H1 (cell line): ENCODE measurements at regions not wholly inside any gene's neighbourhood (a gene's known extent, or its start where the extent isn't known, plus 50 kb on each side); places are given as distances from the start of the nearest gene placed in this dataset.
"Not testable (repeated sequence)": the region's sequence is repeated elsewhere in the genome, so short reads cannot be mapped to it uniquely, and the experiment has no call there.

Source experiments
- CTCF ChIA-PET: fragments of 300-600 bp; sonication (Branson Sonifier 250); formaldehyde crosslinking; loops from one replicate; lab custom pipeline; 2021; ENCODE audit not compliant: partially characterized antibody; lab: Charles Lee
- POLR2A ChIA-PET: fragments of 300-600 bp; sonication (Branson Sonifier 250); formaldehyde crosslinking; loops from one replicate; lab custom pipeline; 2021; ENCODE audit warnings: inconsistent platforms; ENCODE audit not compliant: partially characterized antibody; lab: Charles Lee
- DNase-seq, 2 experiments: peaks; one replicate each; pipeline versions ENCODE4 v3.0.0 to v3.0.0-alpha.2; 2010 to 2022; ENCODE audit warnings: low spot score in 2 of 2, low read depth in 1 of 2, mixed read lengths in 1 of 2
- FAIRE-seq: peaks from 2 replicates; lab custom pipeline; 2011; peaks lifted over from hg19 to GRCh38; lab: Jason Lieb, UNC
- H2AFZ ChIP-seq: 2 replicates; pipeline ENCODE4 v1.8.1; 2012; ENCODE audit warnings: low read length, inconsistent platforms
- H2AK5ac ChIP-seq: 2 replicates; pipeline ENCODE4 v1.6.1; 2013; ENCODE audit warnings: low read depth, low read length
- H2BK120ac ChIP-seq: replicated peaks from 2 replicates; pipeline ENCODE3; 2013; ENCODE audit warnings: low read depth, low read length, inconsistent platforms
- H2BK12ac ChIP-seq: 2 replicates; pipeline ENCODE4 v1.6.1; 2013; ENCODE audit warnings: low read depth, low read length
- H2BK15ac ChIP-seq: 2 replicates; pipeline ENCODE4 v1.6.1; 2013; ENCODE audit warnings: low read length
- H2BK20ac ChIP-seq: 2 replicates; pipeline ENCODE4 v1.6.1; 2013; ENCODE audit warnings: low read length
- H2BK5ac ChIP-seq: 2 replicates; pipeline ENCODE4 v1.6.1; 2013; ENCODE audit warnings: low read depth, low read length
- H3K14ac ChIP-seq: 2 replicates; pipeline ENCODE4 v1.6.1; 2013; ENCODE audit warnings: inconsistent platforms; ENCODE audit not compliant: insufficient read length
- H3K18ac ChIP-seq: 2 replicates; pipeline ENCODE4 v1.6.1; 2013; ENCODE audit warnings: low read length; ENCODE audit errors: extremely low read depth
- H3K23ac ChIP-seq: 2 replicates; pipeline ENCODE4 v1.6.1; 2013; ENCODE audit warnings: inconsistent platforms; ENCODE audit not compliant: insufficient read length
- H3K23me2 ChIP-seq: 2 replicates; pipeline ENCODE4 v1.6.1; 2013; ENCODE audit warnings: low read depth, low read length
- H3K27ac ChIP-seq: 2 replicates; pipeline ENCODE4 v1.6.1; 2011; ENCODE audit warnings: low read depth, low read length, inconsistent platforms
- H3K27me3 ChIP-seq, 4 experiments: replicated peaks in 1 of 4; 1 replicate in 1 of 4; 2 replicates in 3 of 4; pipeline versions ENCODE4 v1.6.1 to v1.8.1; 2011 to 2013; ENCODE audit warnings: low read length in 3 of 4, mild to moderate bottlenecking in 3 of 4, inconsistent platforms in 2 of 4, mixed read lengths in 2 of 4, moderate library complexity in 1 of 4; ENCODE audit not compliant: control insufficient read depth in 3 of 4, insufficient read depth in 3 of 4; ENCODE audit errors: extremely low read depth in 1 of 4
- H3K36me3 ChIP-seq, 4 experiments: 2 replicates each; pipeline versions ENCODE4 v1.6.1 to v1.8.1; 2011 to 2013; ENCODE audit warnings: mild to moderate bottlenecking in 4 of 4, low read length in 3 of 4, moderate library complexity in 2 of 4, control low read depth in 1 of 4, inconsistent platforms in 1 of 4; ENCODE audit not compliant: insufficient read depth in 4 of 4, control insufficient read depth in 2 of 4
- H3K4ac ChIP-seq: replicated peaks from 2 replicates; pipeline ENCODE3; 2013; ENCODE audit warnings: low read length, low read depth, mixed read lengths, inconsistent platforms; ENCODE audit not compliant: insufficient read length
- H3K4me1 ChIP-seq, 4 experiments: replicated peaks in 1 of 4; 1 replicate in 1 of 4; 2 replicates in 3 of 4; pipeline versions ENCODE4 v1.6.1 to v1.8.1; 2011 to 2013; ENCODE audit warnings: low read length in 3 of 4, inconsistent platforms in 2 of 4, mixed read lengths in 1 of 4; ENCODE audit not compliant: insufficient read depth in 4 of 4, control insufficient read depth in 3 of 4
- H3K4me2 ChIP-seq, 2 experiments: 2 replicates each; pipeline versions ENCODE4 v1.6.1 to v1.8.1; 2011 to 2013; ENCODE audit warnings: low read depth in 2 of 2, low read length in 2 of 2, control low read depth in 1 of 2, inconsistent platforms in 1 of 2, mild to moderate bottlenecking in 1 of 2; ENCODE audit not compliant: insufficient read depth in 1 of 2
- H3K4me3 ChIP-seq, 4 experiments: fragments of 200-600, 300-600 bp in 1 of 4; sonication (generic), shearing (Covaris generic), sonication (Bioruptor Twin) in 1 of 4; 2 replicates each; pipeline versions ENCODE4 v1.5.1 to v1.8.1; 2011 to 2016; ENCODE audit warnings: low read length in 4 of 4, low read depth in 3 of 4, control low read depth in 2 of 4, inconsistent platforms in 2 of 4, mild to moderate bottlenecking in 2 of 4, mixed read lengths in 1 of 4, moderate library complexity in 1 of 4; ENCODE audit not compliant: insufficient read depth in 2 of 4; ENCODE audit errors: extremely low read depth in 1 of 4
- H3K56ac ChIP-seq: replicated peaks from 2 replicates; pipeline ENCODE3; 2013; ENCODE audit warnings: low read depth, mild to moderate bottlenecking, mixed read lengths, low read length, inconsistent platforms; ENCODE audit not compliant: insufficient read length
- H3K79me1 ChIP-seq: 2 replicates; pipeline ENCODE4 v1.6.1; 2013; ENCODE audit warnings: low read depth, low read length, control low read depth
- H3K79me2 ChIP-seq, 2 experiments: 2 replicates each; pipeline versions ENCODE4 v1.6.1 to v1.8.1; 2012 to 2013; ENCODE audit warnings: low read length in 2 of 2, mild to moderate bottlenecking in 2 of 2, inconsistent platforms in 1 of 2; ENCODE audit not compliant: insufficient read depth in 2 of 2, control insufficient read depth in 1 of 2
- H3K9ac ChIP-seq, 4 experiments: replicated peaks in 1 of 4; 1 replicate in 1 of 4; 2 replicates in 3 of 4; pipeline versions ENCODE4 v1.6.1 to v1.8.1; 2011 to 2013; ENCODE audit warnings: low read depth in 3 of 4, low read length in 3 of 4, control low read depth in 2 of 4, mild to moderate bottlenecking in 2 of 4, moderate library complexity in 2 of 4, inconsistent platforms in 1 of 4; ENCODE audit errors: extremely low read depth in 1 of 4
- H3K9me3 ChIP-seq, 2 experiments: 2 replicates each; pipeline versions ENCODE4 v1.6.1 to v1.8.1; 2012 to 2013; ENCODE audit warnings: mild to moderate bottlenecking in 2 of 2, moderate library complexity in 2 of 2, control low read depth in 1 of 2, inconsistent platforms in 1 of 2, low read depth in 1 of 2, low read length in 1 of 2, mixed read lengths in 1 of 2; ENCODE audit not compliant: insufficient read depth in 2 of 2
- H4K20me1 ChIP-seq, 2 experiments: replicated peaks in 1 of 2; 2 replicates each; pipeline versions ENCODE3 to v1.8.1; 2011 to 2013; ENCODE audit warnings: inconsistent platforms in 2 of 2, low read length in 2 of 2, mild to moderate bottlenecking in 1 of 2; ENCODE audit not compliant: insufficient read depth in 2 of 2, control insufficient read depth in 1 of 2
- H4K5ac ChIP-seq: 2 replicates; pipeline ENCODE4 v1.6.1; 2013; ENCODE audit warnings: low read length, low read depth, mixed read lengths, inconsistent platforms; ENCODE audit not compliant: insufficient read length
- H4K8ac ChIP-seq: 2 replicates; pipeline ENCODE4 v1.8.0; 2013; ENCODE audit warnings: mild to moderate bottlenecking, moderate library complexity, low read length, inconsistent platforms; ENCODE audit not compliant: insufficient read depth; ENCODE audit errors: extremely low read depth
- H4K91ac ChIP-seq: replicated peaks from 2 replicates; pipeline ENCODE3; 2013; ENCODE audit warnings: low read length, mixed read lengths, inconsistent platforms; ENCODE audit not compliant: insufficient read length
- WGBS, 2 experiments: shearing (Covaris generic) in 1 of 2; methylation state at CpG; one replicate each; pipeline versions ENCODE4 v1.1.6 to v1.1.7; 2013 to 2015; ENCODE audit warnings: low lambda C conversion rate in 2 of 2, mixed read lengths in 2 of 2, inconsistent platforms in 1 of 2, low coverage in 1 of 2, missing lambda C conversion rate in 1 of 2; ENCODE audit not compliant: insufficient replicate concordance in 2 of 2, insufficient coverage in 1 of 2, insufficient read length in 1 of 2; ENCODE audit errors: extremely low coverage in 1 of 2, missing lambda C conversion rate in 1 of 2; 5-methylcytosine and 5-hydroxymethylcytosine counted together

GRCh38 chr2:89950807-89951206 is 1259.3 kb downstream of the RPIA start:
- H3K79me2 ChIP-seq, DNase-seq, H3K27me3 ChIP-seq, H2BK5ac ChIP-seq, H2AK5ac ChIP-seq, H3K14ac ChIP-seq, H2BK120ac ChIP-seq, H2BK15ac ChIP-seq, H4K8ac ChIP-seq, H3K4me3 ChIP-seq, H3K56ac ChIP-seq, H3K36me3 ChIP-seq, FAIRE-seq, H4K20me1 ChIP-seq, H4K91ac ChIP-seq, H3K18ac ChIP-seq, CTCF ChIA-PET, H3K23ac ChIP-seq, H3K27ac ChIP-seq, POLR2A ChIA-PET, H4K5ac ChIP-seq, H3K9ac ChIP-seq, H3K9me3 ChIP-seq, H2AFZ ChIP-seq, H3K4ac ChIP-seq, H2BK20ac ChIP-seq, H3K23me2 ChIP-seq, H3K79me1 ChIP-seq, H2BK12ac ChIP-seq, H3K4me2 ChIP-seq, H3K4me1 ChIP-seq: not testable (repeated sequence)
- WGBS, 2 experiments = 0% methylated on average over 1 of the region's 2 CpGs; no CpG with 5 or more reads in 1 of the 2 experiments
